ENCODE measurements at regions not wholly inside any gene's neighbourhood (a gene's known extent, or its start where the extent isn't known, plus 50 kb on each side); places are given as distances from the start of the nearest gene placed in this dataset.

- H3K4me2 ChIP-seq = no peak overlapping the region
- 87% methylated on average over 5 of the region's 5 CpGs for WGBS (ENCODE audit: low lambda C conversion rate, missing lambda C conversion rate)
- no peak overlapping the region for H2AFZ ChIP-seq
- no peaks in the 10 kb centered on the region for H3K9me2 ChIP-seq (replicated peaks; ENCODE audit: insufficient read depth)
- DNase-seq (ENCODE audit: low spot score) = no peak
- no peaks in the 10 kb centered on the region for H3K36me3 ChIP-seq (replicated peaks; ENCODE audit: insufficient read depth, low read depth)
- no peaks in the 10 kb centered on the region for H3K4me1 ChIP-seq (ENCODE audit: insufficient read depth)
- no peaks in the 10 kb centered on the region for H4K20me1 ChIP-seq (ENCODE audit: insufficient read depth, poor library complexity, severe bottlenecking)
- H3K9me3 ChIP-seq (ENCODE audit: low read depth) = no peaks in the 10 kb centered on the region
- no peak overlapping the region for H3K27ac ChIP-seq
- no peak for TF ChIP-seq EZH2phosphoT487 (IDR thresholded peaks at IDR 0.05; ENCODE audit: low read depth, severe bottlenecking, unreplicated experiment)
- no peak for TF ChIP-seq EZH2 (IDR thresholded peaks at IDR 0.05; ENCODE audit: borderline replicate concordance)
- TF ChIP-seq CTCF (IDR thresholded peaks at IDR 0.05; ENCODE audit: poor library complexity) = no peak
- no peaks in the 10 kb centered on the region for H3K79me2 ChIP-seq
- no peaks in the 10 kb centered on the region for H3K27me3 ChIP-seq
- H3K4me3 ChIP-seq = no peak overlapping the region
Observed at GRCh38 chr4:111648056-111648455, 497.2 kb upstream of the FAM241A start.

- TF ChIP-seq CTCF (IDR thresholded peaks at IDR 0.05; ENCODE audit: poor library complexity) (no peak), EZH2 (IDR thresholded peaks at IDR 0.05; ENCODE audit: borderline replicate concordance) (no peak), EZH2phosphoT487 (IDR thresholded peaks at IDR 0.05; ENCODE audit: low read depth, severe bottlenecking, unreplicated experiment) (no peak)
- Histone ChIP-seq H3K9me2 (replicated peaks; ENCODE audit: insufficient read depth) (no peaks in the 10 kb centered on the region), H3K4me1 (ENCODE audit: insufficient read depth) (peaks cover 6% of the 10 kb centered on the region), H3K36me3 (replicated peaks; ENCODE audit: insufficient read depth, low read depth) (no peaks in the 10 kb centered on the region), H3K4me2 (no peak overlapping the region), H3K27me3 (no peaks in the 10 kb centered on the region), H2AFZ (no peak overlapping the region), H3K79me2 (no peaks in the 10 kb centered on the region), H4K20me1 (ENCODE audit: insufficient read depth, poor library complexity, severe bottlenecking) (no peaks in the 10 kb centered on the region), H3K9me3 (ENCODE audit: low read depth) (no peaks in the 10 kb centered on the region), H3K4me3 (no peak overlapping the region), H3K27ac (no peak overlapping the region)
- DNase-seq (ENCODE audit: low spot score) = no peak
- WGBS (ENCODE audit: low lambda C conversion rate, missing lambda C conversion rate) = 66% methylated on average over 3 of the region's 3 CpGs
Observed at GRCh38 chr4:111649308-111649707, 495.9 kb upstream of the FAM241A start.

- peaks cover 6% of the 10 kb centered on the region for H3K4me1 ChIP-seq (ENCODE audit: insufficient read depth)
- no peaks in the 10 kb centered on the region for H3K27me3 ChIP-seq
- TF ChIP-seq CTCF (IDR thresholded peaks at IDR 0.05; ENCODE audit: poor library complexity) (no peak), EZH2phosphoT487 (IDR thresholded peaks at IDR 0.05; ENCODE audit: low read depth, severe bottlenecking, unreplicated experiment) (no peak), EZH2 (IDR thresholded peaks at IDR 0.05; ENCODE audit: borderline replicate concordance) (no peak)
- no peak overlapping the region for H2AFZ ChIP-seq
- no peaks in the 10 kb centered on the region for H3K9me3 ChIP-seq (ENCODE audit: low read depth)
- WGBS (ENCODE audit: low lambda C conversion rate, missing lambda C conversion rate) = 69% methylated on average over 3 of the region's 3 CpGs
- H3K27ac ChIP-seq = no peak overlapping the region
- H3K4me3 ChIP-seq = no peak overlapping the region
- DNase-seq (ENCODE audit: low spot score) = no peak
- H3K4me2 ChIP-seq = no peak overlapping the region
- H3K9me2 ChIP-seq (replicated peaks; ENCODE audit: insufficient read depth) = no peaks in the 10 kb centered on the region
- no peaks in the 10 kb centered on the region for H4K20me1 ChIP-seq (ENCODE audit: insufficient read depth, poor library complexity, severe bottlenecking)
- no peaks in the 10 kb centered on the region for H3K79me2 ChIP-seq
- H3K36me3 ChIP-seq (replicated peaks; ENCODE audit: insufficient read depth, low read depth) = no peaks in the 10 kb centered on the region
Observed at GRCh38 chr4:111650146-111650545, 495.1 kb upstream of the FAM241A start.

- no peak for DNase-seq (ENCODE audit: low spot score)
- TF ChIP-seq EZH2 (IDR thresholded peaks at IDR 0.05; ENCODE audit: borderline replicate concordance) = no peak
- no peak for TF ChIP-seq EZH2phosphoT487 (IDR thresholded peaks at IDR 0.05; ENCODE audit: low read depth, severe bottlenecking, unreplicated experiment)
- no peak for TF ChIP-seq CTCF (IDR thresholded peaks at IDR 0.05; ENCODE audit: poor library complexity)
- H3K27me3 ChIP-seq = no peaks in the 10 kb centered on the region
- WGBS (ENCODE audit: low lambda C conversion rate, missing lambda C conversion rate) = 84% methylated on average over 1 of the region's 1 CpG
- H3K4me1 ChIP-seq (ENCODE audit: insufficient read depth) = peaks cover 6% of the 10 kb centered on the region
- no peak overlapping the region for H3K27ac ChIP-seq
- no peak overlapping the region for H3K4me2 ChIP-seq
- H3K36me3 ChIP-seq (replicated peaks; ENCODE audit: insufficient read depth, low read depth) = no peaks in the 10 kb centered on the region
- no peaks in the 10 kb centered on the region for H4K20me1 ChIP-seq (ENCODE audit: insufficient read depth, poor library complexity, severe bottlenecking)
- H3K79me2 ChIP-seq = no peaks in the 10 kb centered on the region
- H3K9me3 ChIP-seq (ENCODE audit: low read depth) = no peaks in the 10 kb centered on the region
- no peak overlapping the region for H2AFZ ChIP-seq
- no peaks in the 10 kb centered on the region for H3K9me2 ChIP-seq (replicated peaks; ENCODE audit: insufficient read depth)
- no peak overlapping the region for H3K4me3 ChIP-seq
Observed at GRCh38 chr4:111650674-111651086, 494.6 kb upstream of the FAM241A start.
